H1 (cell line): ENCODE measurements at regions not wholly inside any gene's neighbourhood (a gene's known extent, or its start where the extent isn't known, plus 50 kb on each side); places are given as distances from the start of the nearest gene placed in this dataset.

Experiments used
- BACH1 ChIP-seq: IDR thresholded peaks from 2 replicates; pipeline ENCODE4 v1.6.1; 2012; ENCODE audit warnings: low read length, improper control_type of control experiment
- CBX8 ChIP-seq: fragments of 300-800, 300-1000 bp; sonication (generic); IDR thresholded peaks from 2 replicates; pipeline ENCODE4 v1.7.1; 2016; ENCODE audit warnings: low read depth, low read length, borderline replicate concordance
- JUND ChIP-seq: IDR thresholded peaks from 2 replicates; pipeline ENCODE4 v1.6.1; 2011; ENCODE audit warnings: mild to moderate bottlenecking, improper control_type of control experiment, low read length
- KDM4A ChIP-seq: IDR thresholded peaks from one replicate; pipeline ENCODE4 v1.7.1; 2012; ENCODE audit warnings: low read depth, mild to moderate bottlenecking, moderate library complexity, low read length, inconsistent platforms; ENCODE audit not compliant: severe bottlenecking
- PHF8 ChIP-seq: fragments of 200-600 bp; sonication (generic); conservative IDR thresholded peaks from 2 replicates; pipeline ENCODE4 v1.7.1; 2012; ENCODE audit warnings: low read depth, mild to moderate bottlenecking, inconsistent platforms, low read length, moderate library complexity
- RAD21 ChIP-seq, 2 experiments: IDR thresholded peaks in 1 of 2; conservative IDR thresholded peaks in 1 of 2; 2 replicates each; pipeline ENCODE4 v1.6.1; 2011; ENCODE audit warnings: low read depth in 2 of 2, low read length in 2 of 2, improper control_type of control experiment in 1 of 2, inconsistent platforms in 1 of 2, mild to moderate bottlenecking in 1 of 2, moderate library complexity in 1 of 2
- SIX5 ChIP-seq: IDR thresholded peaks from 2 replicates; pipeline ENCODE4 v1.6.1; 2011; ENCODE audit warnings: mild to moderate bottlenecking, low read depth, low read length

DNA sequence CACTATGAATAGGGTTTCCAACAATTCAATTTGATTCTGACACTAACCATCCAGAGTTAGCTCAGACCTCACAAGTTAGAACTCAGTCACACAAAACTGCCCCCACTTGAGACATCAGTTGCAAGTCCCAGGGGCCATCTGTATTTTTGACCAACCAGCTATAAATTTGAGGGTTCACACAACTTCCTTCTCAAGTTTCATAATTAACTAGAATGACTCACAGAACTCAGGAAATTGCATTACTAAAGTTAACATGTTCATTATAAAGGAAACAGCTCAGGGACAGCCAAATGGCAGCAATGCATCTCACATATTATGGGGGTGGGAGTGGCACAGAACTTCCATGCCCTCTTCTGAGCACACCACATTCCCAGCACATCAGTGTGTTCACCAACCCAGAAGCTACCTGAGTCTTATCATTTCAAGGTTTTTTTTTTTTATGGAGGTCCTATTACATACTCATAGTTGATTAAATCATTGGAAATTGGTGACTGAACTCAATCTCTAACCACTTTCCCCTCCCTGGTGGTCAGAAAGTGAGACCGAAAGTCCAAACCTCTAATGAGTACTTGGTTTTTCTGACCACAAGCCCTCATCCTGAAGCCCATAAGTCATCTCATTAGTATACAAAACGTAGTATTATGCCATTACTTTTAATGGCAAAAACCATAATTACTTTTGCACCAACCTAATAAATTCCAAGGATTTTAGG, 1721.5 kb upstream of the SEL1L start (continued):
- TF ChIP-seq KDM4A (no peak), SIX5 (no peak), RAD21 (IDR thresholded peaks at IDR 0.05 in 1 of 2, conservative IDR thresholded peaks at IDR 0.05 in 1 of 2; ENCODE audit: low read depth in 2 of 2, low read length in 2 of 2) (no peak), CBX8 (no peak), PHF8 (no peak), BACH1 (no peak), JUND (no peak)
